ENCODE measurements at regions not wholly inside any gene's neighbourhood (a gene's known extent, or its start where the extent isn't known, plus 50 kb on each side); places are given as distances from the start of the nearest gene placed in this dataset.

- TF ChIP-seq MAX (IDR thresholded peaks at IDR 0.05) (no peak), FOSL1 (IDR thresholded peaks at IDR 0.05; ENCODE audit: low read depth) (no peak), ZNF274 (IDR thresholded peaks at IDR 0.05; ENCODE audit: low read depth, low read length) (no peak)
Measured at GRCh38 chr2:43047187-43047780, 179.1 kb downstream of the ZFP36L2 start (continued).

GRCh38 chr2:43045866-43046265 lies 180.5 kb downstream of the ZFP36L2 start:
- ChIA-PET POLR2A (no interaction called here), RAD21 (ENCODE audit: low non-redundant PET in 1 of 2, low total read pairs in 2 of 2, uncharacterized antibody in 2 of 2, unreplicated experiment in 2 of 2) (no interaction called here), CTCF (no interaction called here)
- intact Hi-C loops (cut with micrococcal nuclease): no loop called here
- Histone ChIP-seq H3K4me3 (replicated peaks in 1 of 2; ENCODE audit: low read depth in 1 of 2, low read length in 2 of 2) (no peak overlapping the region), H3K9ac (ENCODE audit: low read length) (no peak overlapping the region), H3K9me2 (ENCODE audit: insufficient read depth) (no peaks in the 10 kb centered on the region), H3K4me1 (ENCODE audit: control insufficient read depth in 1 of 2, insufficient read depth in 2 of 2, low read length in 2 of 2) (peaks cover 0 to 15% of the 10 kb centered on the region in 2 experiments; a peak in 3 of 4 replicates), H4K20me1 (ENCODE audit: insufficient read depth) (no peaks in the 10 kb centered on the region), H3K9me3 (ENCODE audit: control insufficient read depth in 1 of 2, insufficient read depth in 1 of 2, low read depth in 1 of 2, low read length in 2 of 2) (no peaks in the 10 kb centered on the region), H3K4me2 (ENCODE audit: low read length) (no peak overlapping the region), H3K27ac (ENCODE audit: low read depth, low read length) (no peak overlapping the region), H3K27me3 (ENCODE audit: insufficient read depth, low read length) (no peaks in the 10 kb centered on the region), H3K79me2 (ENCODE audit: insufficient read depth, low read length) (no peaks in the 10 kb centered on the region), H3K36me3 (ENCODE audit: control insufficient read depth in 1 of 2, insufficient read depth in 2 of 2, low read length in 2 of 2) (no peaks in the 10 kb centered on the region), H2AFZ (ENCODE audit: low read depth, low read length, poor library complexity, severe bottlenecking) (no peak overlapping the region)
- no peak for TF ChIP-seq SP1 (IDR thresholded peaks at IDR 0.05; ENCODE audit: low read depth)
- TF ChIP-seq ELF1 (IDR thresholded peaks at IDR 0.05; ENCODE audit: borderline replicate concordance, low read depth): no peak
- no peak for TF ChIP-seq JUND (IDR thresholded peaks at IDR 0.05)
- no peak for TF ChIP-seq MAX (IDR thresholded peaks at IDR 0.05)
- no peak for TF ChIP-seq SIN3A (IDR thresholded peaks at IDR 0.05; ENCODE audit: low read depth)
- no peak for TF ChIP-seq TCF7L2 (IDR thresholded peaks at IDR 0.05; ENCODE audit: borderline replicate concordance, extremely low read depth, insufficient read depth, insufficient read length)
- no peak for TF ChIP-seq CBX3 (IDR thresholded peaks at IDR 0.05; ENCODE audit: low read depth)
- DNase-seq (ENCODE audit: low read depth, low spot score) (no peak), ATAC-seq (no peak)
- no TSS peak for BruUV-seq (replicated peaks)
